Renal cortex interstitium (tissue), 11 donors: ENCODE measurements at regions not wholly inside any gene's neighbourhood (a gene's known extent, or its start where the extent isn't known, plus 50 kb on each side); places are given as distances from the start of the nearest gene placed in this dataset.

Source experiments
- DNase-seq, 11 donors: peaks; one replicate each; pipeline ENCODE4 v3.0.0-alpha.2; 2013; ENCODE audit warnings: low read depth in 9 of 11, low spot score in 4 of 11; ENCODE audit errors: extremely low read depth in 1 of 11

GRCh38 chr3:24804095-24804494 lies 309.4 kb upstream of the THRB start:
- no peak for DNase-seq

DNA sequence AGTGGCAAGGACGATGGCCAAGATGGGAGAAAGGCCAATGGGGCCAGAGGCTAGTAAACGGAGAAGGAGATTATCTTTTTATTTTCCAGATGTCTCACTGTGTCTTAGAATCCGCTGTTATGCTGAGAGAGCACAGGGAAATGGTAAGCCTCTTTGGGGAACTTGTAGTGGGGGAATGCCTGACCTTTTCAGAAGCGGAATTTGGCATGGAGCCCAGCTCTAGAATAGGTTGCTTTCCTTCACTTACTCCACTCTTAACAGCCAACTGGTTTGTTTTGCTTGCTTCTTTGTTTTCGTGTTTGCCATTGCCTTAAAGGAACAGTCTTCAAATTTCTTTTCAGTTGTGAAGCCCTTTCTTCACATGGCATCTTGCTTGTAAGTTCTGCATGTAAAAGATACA lies 316.2 kb upstream of the THRB start:
- DNase-seq: no peak

DNA sequence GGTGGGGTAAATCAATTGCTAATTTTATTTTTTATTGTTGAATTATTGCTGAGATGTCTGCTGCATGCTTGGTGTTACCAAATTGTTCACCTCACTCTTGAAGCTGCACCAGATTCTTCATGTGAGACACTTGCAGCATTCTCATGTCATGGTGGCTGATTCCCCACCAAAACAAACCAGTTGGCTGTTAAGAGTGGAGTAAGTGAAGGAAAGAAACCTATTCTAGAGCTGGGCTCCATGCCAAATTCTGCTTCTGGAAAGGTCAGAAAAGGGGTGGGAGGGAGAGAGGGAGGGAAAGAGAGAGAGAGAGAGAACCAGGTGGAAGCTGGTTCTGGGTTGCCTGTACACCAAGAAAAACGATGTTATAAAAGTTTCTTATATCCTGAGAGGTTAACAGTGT lies 317.5 kb upstream of the THRB start:
- no peak for DNase-seq

GRCh38 chr3:24818055-24818454 lies 323.4 kb upstream of the THRB start:
- DNase-seq: no peak

DNA sequence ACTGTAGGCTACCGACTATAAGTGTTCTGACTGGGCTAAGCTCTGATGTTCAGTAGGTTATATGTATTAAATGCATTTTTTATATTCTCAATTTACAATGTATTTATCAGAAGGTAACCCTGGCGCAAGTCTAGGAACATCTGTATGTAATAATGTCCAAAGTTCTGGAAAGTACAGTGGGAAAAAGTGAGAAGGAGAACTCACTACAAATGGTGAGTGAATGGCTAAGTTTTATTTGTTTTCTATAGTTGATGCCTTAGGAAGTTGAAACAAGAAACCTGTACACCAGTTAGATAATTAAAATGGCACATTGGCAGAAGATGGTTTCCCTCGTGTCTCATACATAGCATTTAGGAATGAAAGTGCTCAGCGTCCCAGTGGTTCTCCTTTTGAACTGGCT lies 333.4 kb upstream of the THRB start:
- no peak for DNase-seq

- DNase-seq: no peak
Observed at GRCh38 chr3:24828551-24828950, 333.9 kb upstream of the THRB start.

GRCh38 chr3:24829011-24829581 lies 334.4 kb upstream of the THRB start:
- DNase-seq: peak in 8 of 11 donors; percentile 24 to 51 (median 44)

GRCh38 chr3:24829629-24830229 lies 335.1 kb upstream of the THRB start:
- DNase-seq: no peak

DNA sequence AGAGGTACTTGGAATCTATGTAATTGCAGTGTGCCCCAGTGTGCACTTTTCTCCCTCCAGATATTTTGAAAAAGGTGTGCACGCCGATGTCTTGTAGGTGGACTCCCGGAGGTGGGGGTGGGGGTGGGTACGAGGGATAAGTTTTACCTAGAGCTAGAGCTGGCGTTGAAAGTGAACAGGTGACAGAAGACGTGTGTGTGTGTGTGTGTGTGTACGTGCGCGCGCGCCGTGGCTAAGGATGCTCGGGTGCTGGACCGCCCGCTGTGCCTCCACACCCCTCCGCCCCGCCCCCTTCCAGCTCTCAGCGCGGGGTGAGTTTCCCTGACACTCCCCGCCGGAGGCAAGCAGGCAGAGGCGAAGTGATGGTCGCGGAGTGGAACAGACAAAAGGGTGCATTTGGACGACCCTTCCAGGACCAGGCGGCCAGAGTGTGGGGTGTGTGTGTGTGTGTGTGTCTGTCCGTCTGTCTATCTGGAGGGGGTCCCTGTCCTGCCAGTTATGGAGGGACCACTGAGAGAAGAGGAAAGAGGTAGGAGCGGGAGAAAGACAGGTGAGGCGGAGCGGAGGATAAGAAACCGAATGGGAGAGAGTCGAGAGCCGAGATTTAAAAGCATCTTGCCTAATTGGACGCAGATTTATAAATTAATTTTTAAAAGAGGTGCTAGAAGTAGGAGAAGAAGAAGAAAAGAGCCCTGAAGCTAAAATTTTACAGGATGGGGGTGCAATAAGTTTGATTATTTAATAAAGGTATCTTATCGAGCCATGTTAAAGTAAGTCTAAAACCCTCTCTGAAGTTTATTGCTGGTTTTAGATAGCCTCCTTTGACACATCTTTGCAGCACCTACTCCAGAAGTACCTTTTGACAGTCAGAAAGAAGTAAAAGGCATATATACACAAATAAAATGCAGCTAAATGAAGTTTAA lies 335.8 kb upstream of the THRB start:
- no peak for DNase-seq

DNA sequence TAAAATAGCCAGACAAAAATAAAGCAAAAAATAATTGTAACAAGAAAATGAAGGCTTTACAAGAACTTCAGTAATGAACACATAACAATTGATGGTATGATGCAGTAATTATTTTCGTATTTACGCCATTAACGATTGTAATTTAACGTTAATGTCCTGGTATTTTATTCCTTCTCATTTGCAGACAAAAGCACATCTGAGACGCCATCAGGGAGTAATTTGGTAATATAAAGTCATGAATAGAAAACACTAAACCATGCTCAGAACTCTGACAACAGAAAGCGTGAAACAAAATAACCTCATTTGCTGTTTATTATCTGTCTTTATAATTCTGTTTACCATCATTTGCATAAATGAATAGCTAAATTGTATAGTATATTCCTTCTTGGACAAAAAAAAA lies 336.6 kb upstream of the THRB start:
- no peak for DNase-seq

DNA sequence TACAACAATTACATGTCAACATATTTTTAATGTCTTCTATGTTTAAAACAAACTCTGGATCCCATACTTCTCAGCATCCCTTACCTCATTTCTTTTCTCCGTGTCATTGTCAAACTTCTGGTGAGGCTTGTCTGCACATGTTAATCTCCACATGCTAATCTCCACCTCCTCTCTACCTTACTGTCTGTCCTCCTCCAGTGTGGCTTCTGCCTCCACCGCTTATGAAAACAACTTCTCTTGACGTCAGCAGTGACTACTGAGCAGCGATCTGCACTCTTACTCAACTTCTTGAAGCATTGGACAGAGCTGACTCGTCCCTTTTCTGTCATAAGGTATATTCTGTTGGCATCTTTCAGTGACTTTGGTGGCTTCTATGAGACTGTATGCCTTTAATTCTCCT lies 338.2 kb upstream of the THRB start:
- DNase-seq: no peak

DNA sequence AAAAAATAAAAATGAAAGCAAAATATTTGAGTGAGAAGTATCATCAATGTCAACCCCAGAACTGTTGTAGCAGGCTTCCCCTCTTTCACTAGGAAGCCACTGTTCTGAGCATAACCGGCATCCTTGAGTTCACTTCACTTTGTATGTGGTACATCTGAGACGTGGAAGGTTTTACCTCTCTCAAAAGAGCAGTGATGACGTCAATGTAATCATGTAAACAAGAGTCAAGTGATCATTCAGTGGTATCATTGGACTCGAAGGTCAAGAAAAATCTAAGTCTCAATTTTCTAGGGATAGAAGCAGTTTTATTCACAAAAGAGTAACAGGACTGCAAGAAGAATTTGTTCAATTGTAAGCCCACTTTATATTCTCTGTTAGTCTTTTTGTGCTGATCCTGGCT lies 339.8 kb upstream of the THRB start:
- no peak for DNase-seq

DNA sequence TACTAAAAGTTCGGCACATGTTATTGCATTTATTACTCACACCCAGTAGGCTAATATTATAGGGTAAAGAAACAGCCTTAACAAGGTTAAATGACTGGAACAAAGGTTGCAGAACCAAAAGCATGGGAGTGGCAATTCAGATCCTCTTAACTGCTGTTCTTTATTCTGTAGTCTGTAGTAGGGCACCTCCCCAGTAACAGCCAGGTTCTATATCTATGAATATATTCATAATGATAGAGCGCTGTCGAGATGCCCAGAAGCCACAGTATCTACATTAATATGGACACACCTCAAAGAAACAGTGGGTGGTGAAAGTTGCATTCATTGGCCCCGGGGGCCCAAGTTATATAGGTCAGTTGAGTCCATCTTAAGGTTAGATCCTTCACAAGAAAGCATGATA lies 340.9 kb upstream of the THRB start:
- no peak for DNase-seq

DNA sequence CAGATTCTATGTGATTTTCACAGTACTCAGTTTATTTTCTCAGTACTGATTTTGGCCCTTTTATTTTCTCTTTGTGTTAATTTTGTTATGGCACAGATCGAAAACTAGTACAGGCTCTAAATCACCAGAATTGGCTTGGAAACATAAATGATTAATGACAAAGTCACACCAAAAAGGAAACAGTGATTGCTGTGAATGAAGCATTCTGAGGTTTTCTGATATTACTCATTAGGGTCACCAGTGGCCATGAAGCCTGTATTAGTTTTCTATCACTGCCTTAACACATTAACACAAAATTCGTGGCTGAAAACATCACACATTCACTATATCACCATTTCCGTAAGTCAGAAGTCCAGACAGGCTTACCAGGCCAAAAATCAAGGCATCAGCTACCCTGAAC lies 343.0 kb upstream of the THRB start:
- DNase-seq: no peak

DNA sequence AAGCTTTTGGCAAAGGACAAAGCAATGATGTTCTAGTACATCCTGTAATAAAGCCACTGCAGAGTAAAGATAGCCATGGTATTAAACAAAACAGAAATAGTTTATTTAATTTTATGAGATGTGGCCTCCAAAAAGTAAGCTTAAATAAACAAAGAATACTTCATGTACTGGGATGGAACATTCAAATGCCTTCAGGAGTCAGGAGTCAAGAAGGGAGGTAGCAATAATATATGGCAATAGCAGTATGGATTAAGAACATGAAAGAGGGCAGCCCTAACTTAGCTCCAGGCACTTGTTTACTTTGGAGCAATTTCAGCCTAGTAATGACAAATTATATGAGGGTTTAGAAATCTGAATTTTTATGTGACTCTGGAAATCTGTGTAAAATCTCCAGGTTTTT lies 343.9 kb upstream of the THRB start:
- no peak for DNase-seq

DNA sequence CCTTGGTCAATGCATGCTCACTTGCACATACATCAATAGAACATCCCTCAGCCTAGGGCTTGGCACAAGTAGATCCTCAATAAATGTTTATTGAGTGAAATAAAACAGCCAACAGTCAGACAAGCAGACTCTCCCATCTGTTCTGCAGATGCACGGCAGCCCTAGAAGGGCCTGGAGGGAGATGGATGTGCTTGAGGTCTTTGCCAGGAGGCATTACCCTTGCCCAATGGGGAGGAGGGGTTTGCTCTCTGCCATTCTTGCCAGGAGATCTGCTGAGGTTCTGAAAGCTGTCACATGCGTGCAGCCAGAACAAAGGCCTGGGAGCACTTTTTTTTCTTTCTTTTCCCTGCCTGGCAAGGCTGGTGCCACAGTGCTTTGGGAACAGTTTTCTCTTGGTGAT lies 349.3 kb upstream of the THRB start:
- no peak for DNase-seq

- DNase-seq: no peak
Observed at GRCh38 chr3:24845524-24846155, 351.0 kb upstream of the THRB start.

GRCh38 chr3:24846286-24846860 lies 351.7 kb upstream of the THRB start:
- DNase-seq: no peak

GRCh38 chr3:24850245-24850644 lies 355.6 kb upstream of the THRB start:
- DNase-seq: no peak
